SK-N-SH treated with all-trans-retinoic acid at 6 μM for 48 hours (cell line): ENCODE measurements at regions not wholly inside any gene's neighbourhood (a gene's known extent, or its start where the extent isn't known, plus 50 kb on each side); places are given as distances from the start of the nearest gene placed in this dataset.

ENCODE experiments used
- ATAC-seq: fragments of 200-7000 bp; cut with Tn5 transposase; 3 replicates; pipeline ENCODE4 v1.9.1; 2020; ENCODE audit warnings: mild to moderate bottlenecking, moderate library complexity
- ARNTL ChIP-seq: fragments of 450-650 bp; formaldehyde crosslinking; IDR thresholded peaks from 2 replicates; pipeline ENCODE4 v1.5.0; 2020; ENCODE audit warnings: low read depth, mild to moderate bottlenecking, moderate library complexity, borderline replicate concordance
- BACH2 ChIP-seq: fragments of 250-450 bp; sonication (Bioruptor Pico); IDR thresholded peaks from 2 replicates; pipeline ENCODE4 v1.9.0; 2021; ENCODE audit warnings: mild to moderate bottlenecking, borderline replicate concordance
- CSDC2 ChIP-seq: fragments of 250-450 bp; sonication (Bioruptor Pico); IDR thresholded peaks from 2 replicates; pipeline ENCODE4 v1.5.0; 2020; ENCODE audit warnings: mild to moderate bottlenecking, moderate library complexity
- GLIS3 ChIP-seq: fragments of 250-450 bp; sonication (Bioruptor Pico); IDR thresholded peaks from 2 replicates; pipeline ENCODE4 v1.5.0; 2020; ENCODE audit warnings: mild to moderate bottlenecking, moderate library complexity
- ISL1 ChIP-seq: fragments of 250-450 bp; sonication (Bioruptor Pico); IDR thresholded peaks from 2 replicates; pipeline ENCODE4 v2.1.2; 2022; ENCODE audit warnings: mild to moderate bottlenecking, moderate library complexity
- PATZ1 ChIP-seq: fragments of 250-450 bp; sonication (Bioruptor Pico); IDR thresholded peaks from 2 replicates; pipeline ENCODE4 v1.8.0; 2020; ENCODE audit warnings: mild to moderate bottlenecking, moderate library complexity, borderline replicate concordance
- PPARA ChIP-seq: fragments of 250-450 bp; sonication (Bioruptor Pico); IDR thresholded peaks from 2 replicates; pipeline ENCODE4 v1.5.0; 2020; ENCODE audit warnings: mild to moderate bottlenecking, borderline replicate concordance
- RARB ChIP-seq: fragments of 250-450 bp; sonication (Bioruptor Pico); IDR thresholded peaks from 2 replicates; pipeline ENCODE4 v1.8.0; 2021; ENCODE audit warnings: mild to moderate bottlenecking, moderate library complexity
- SNAI2 ChIP-seq: fragments of 250-450 bp; sonication (Bioruptor Pico); IDR thresholded peaks from 2 replicates; pipeline ENCODE4 v1.5.0; 2020; ENCODE audit warnings: mild to moderate bottlenecking, moderate library complexity
- TCF4 ChIP-seq: fragments of 250-450 bp; sonication (Bioruptor Pico); IDR thresholded peaks from 2 replicates; pipeline ENCODE4 v1.8.0; 2021; ENCODE audit warnings: mild to moderate bottlenecking, moderate library complexity, borderline replicate concordance
- TOX ChIP-seq: fragments of 250-450 bp; sonication (Bioruptor Pico); IDR thresholded peaks from 2 replicates; pipeline ENCODE4 v1.8.0; 2021; ENCODE audit warnings: mild to moderate bottlenecking, moderate library complexity, borderline replicate concordance
- ZC3H10 ChIP-seq: fragments of 250-450 bp; sonication (Bioruptor Pico); IDR thresholded peaks from 2 replicates; pipeline ENCODE4 v1.5.1; 2021; ENCODE audit warnings: mild to moderate bottlenecking, moderate library complexity
- ZFP3 ChIP-seq: fragments of 250-450 bp; sonication (Bioruptor Pico); IDR thresholded peaks from 2 replicates; pipeline ENCODE4 v1.5.0; 2020; ENCODE audit warnings: mild to moderate bottlenecking, moderate library complexity
- ZFP30 ChIP-seq: fragments of 450-650 bp; formaldehyde crosslinking; IDR thresholded peaks from 2 replicates; pipeline ENCODE4 v1.5.0; 2022; ENCODE audit warnings: mild to moderate bottlenecking, moderate library complexity
- ZNF565 ChIP-seq: fragments of 450-650 bp; formaldehyde crosslinking; conservative IDR thresholded peaks from 2 replicates; pipeline ENCODE4 v1.5.0; 2020; ENCODE audit warnings: low read depth, mild to moderate bottlenecking, moderate library complexity
- ZNF70 ChIP-seq: fragments of 450-650 bp; formaldehyde crosslinking; IDR thresholded peaks from 2 replicates; pipeline ENCODE4 v1.5.0; 2020; ENCODE audit warnings: mild to moderate bottlenecking, moderate library complexity
- ZNF8 ChIP-seq: fragments of 450-650 bp; formaldehyde crosslinking; IDR thresholded peaks from 2 replicates; pipeline ENCODE4 v1.5.0; 2020; ENCODE audit warnings: mild to moderate bottlenecking, moderate library complexity
- TF ChIP-seq, protein P1 (sequence below): fragments of 250-450 bp; sonication (Bioruptor Pico); IDR thresholded peaks from 2 replicates; pipeline ENCODE4 v1.8.0; 2021; ENCODE audit warnings: low read depth, mild to moderate bottlenecking, moderate library complexity, borderline replicate concordance
- TF ChIP-seq, protein P2 (sequence below): fragments of 250-450 bp; sonication (Bioruptor Pico); IDR thresholded peaks from 2 replicates; pipeline ENCODE4 v1.5.1; 2020; ENCODE audit warnings: low read depth, mild to moderate bottlenecking, moderate library complexity
- TF ChIP-seq, protein P3 (sequence below): fragments of 250-450 bp; sonication (Bioruptor Pico); IDR thresholded peaks from 2 replicates; pipeline ENCODE4 v1.5.0; 2020; ENCODE audit warnings: mild to moderate bottlenecking, moderate library complexity

DNA sequence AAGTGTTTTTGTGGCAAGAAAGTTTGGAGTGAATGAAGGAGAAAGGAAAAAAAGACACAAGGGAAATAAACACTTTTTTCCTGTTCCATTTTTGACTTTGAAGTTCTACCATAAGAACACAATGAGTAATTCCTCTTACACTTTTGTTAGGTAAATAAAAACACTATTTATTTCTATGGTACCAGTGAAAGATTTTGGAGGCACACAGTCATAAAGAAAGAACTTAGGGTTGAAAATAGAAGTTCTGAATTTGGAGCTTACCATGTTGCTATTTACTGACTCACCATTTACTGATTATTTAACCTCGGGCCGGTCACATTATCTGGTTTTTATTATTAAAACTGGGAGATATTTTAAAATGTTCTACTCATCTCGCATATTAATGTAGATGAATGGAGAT, 367.8 kb downstream of the TLE1 start:
- no peak for TF ChIP-seq PPARA
- TF ChIP-seq ZC3H10 (CRISPR knock-in tag) = no peak
- no peak for TF ChIP-seq TOX (CRISPR knock-in tag)
- TF ChIP-seq, protein P1, sequence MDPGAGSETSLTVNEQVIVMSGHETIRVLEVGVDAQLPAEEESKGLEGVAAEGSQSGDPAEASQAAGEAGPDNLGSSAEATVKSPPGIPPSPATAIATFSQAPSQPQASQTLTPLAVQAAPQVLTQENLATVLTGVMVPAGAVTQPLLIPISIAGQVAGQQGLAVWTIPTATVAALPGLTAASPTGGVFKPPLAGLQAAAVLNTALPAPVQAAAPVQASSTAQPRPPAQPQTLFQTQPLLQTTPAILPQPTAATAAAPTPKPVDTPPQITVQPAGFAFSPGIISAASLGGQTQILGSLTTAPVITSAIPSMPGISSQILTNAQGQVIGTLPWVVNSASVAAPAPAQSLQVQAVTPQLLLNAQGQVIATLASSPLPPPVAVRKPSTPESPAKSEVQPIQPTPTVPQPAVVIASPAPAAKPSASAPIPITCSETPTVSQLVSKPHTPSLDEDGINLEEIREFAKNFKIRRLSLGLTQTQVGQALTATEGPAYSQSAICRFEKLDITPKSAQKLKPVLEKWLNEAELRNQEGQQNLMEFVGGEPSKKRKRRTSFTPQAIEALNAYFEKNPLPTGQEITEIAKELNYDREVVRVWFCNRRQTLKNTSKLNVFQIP (CRISPR knock-in tag) = no peak
- TF ChIP-seq TCF4 (CRISPR knock-in tag) = no peak
- TF ChIP-seq GLIS3 (CRISPR knock-in tag) = no peak
- TF ChIP-seq BACH2 (CRISPR knock-in tag) = no peak
- TF ChIP-seq, protein P2, sequence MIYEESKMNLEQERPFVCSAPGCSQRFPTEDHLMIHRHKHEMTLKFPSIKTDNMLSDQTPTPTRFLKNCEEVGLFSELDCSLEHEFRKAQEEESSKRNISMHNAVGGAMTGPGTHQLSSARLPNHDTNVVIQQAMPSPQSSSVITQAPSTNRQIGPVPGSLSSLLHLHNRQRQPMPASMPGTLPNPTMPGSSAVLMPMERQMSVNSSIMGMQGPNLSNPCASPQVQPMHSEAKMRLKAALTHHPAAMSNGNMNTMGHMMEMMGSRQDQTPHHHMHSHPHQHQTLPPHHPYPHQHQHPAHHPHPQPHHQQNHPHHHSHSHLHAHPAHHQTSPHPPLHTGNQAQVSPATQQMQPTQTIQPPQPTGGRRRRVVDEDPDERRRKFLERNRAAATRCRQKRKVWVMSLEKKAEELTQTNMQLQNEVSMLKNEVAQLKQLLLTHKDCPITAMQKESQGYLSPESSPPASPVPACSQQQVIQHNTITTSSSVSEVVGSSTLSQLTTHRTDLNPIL (CRISPR knock-in tag) = no peak
- TF ChIP-seq ARNTL (CRISPR knock-in tag) = no peak
- TF ChIP-seq ISL1 (CRISPR knock-in tag) = no peak
- TF ChIP-seq CSDC2 = no peak
- TF ChIP-seq ZNF70 (CRISPR knock-in tag) = no peak
- TF ChIP-seq ZNF565 = no peak
- TF ChIP-seq, protein P3, sequence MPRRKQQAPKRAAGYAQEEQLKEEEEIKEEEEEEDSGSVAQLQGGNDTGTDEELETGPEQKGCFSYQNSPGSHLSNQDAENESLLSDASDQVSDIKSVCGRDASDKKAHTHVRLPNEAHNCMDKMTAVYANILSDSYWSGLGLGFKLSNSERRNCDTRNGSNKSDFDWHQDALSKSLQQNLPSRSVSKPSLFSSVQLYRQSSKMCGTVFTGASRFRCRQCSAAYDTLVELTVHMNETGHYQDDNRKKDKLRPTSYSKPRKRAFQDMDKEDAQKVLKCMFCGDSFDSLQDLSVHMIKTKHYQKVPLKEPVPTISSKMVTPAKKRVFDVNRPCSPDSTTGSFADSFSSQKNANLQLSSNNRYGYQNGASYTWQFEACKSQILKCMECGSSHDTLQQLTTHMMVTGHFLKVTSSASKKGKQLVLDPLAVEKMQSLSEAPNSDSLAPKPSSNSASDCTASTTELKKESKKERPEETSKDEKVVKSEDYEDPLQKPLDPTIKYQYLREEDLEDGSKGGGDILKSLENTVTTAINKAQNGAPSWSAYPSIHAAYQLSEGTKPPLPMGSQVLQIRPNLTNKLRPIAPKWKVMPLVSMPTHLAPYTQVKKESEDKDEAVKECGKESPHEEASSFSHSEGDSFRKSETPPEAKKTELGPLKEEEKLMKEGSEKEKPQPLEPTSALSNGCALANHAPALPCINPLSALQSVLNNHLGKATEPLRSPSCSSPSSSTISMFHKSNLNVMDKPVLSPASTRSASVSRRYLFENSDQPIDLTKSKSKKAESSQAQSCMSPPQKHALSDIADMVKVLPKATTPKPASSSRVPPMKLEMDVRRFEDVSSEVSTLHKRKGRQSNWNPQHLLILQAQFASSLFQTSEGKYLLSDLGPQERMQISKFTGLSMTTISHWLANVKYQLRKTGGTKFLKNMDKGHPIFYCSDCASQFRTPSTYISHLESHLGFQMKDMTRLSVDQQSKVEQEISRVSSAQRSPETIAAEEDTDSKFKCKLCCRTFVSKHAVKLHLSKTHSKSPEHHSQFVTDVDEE (CRISPR knock-in tag) = no peak
- no peak for TF ChIP-seq RARB (CRISPR knock-in tag)
- ATAC-seq = no peak

GRCh38 chr9:81320909-81321482, 368.4 kb downstream of the TLE1 start:
- TF ChIP-seq TCF4 (CRISPR knock-in tag) (peak; percentile 84), BACH2 (CRISPR knock-in tag) (peak; percentile 51; the same call in 1 of the 2 replicates), ZFP30 (CRISPR knock-in tag) (no peak), ISL1 (CRISPR knock-in tag) (peak; percentile 62; the same call in 1 of the 2 replicates), ZFP3 (CRISPR knock-in tag) (no peak), GLIS3 (CRISPR knock-in tag) (0 out of 2 replicates have a peak, but pooled peaks have one; percentile 11)
- TF ChIP-seq, protein P3 (CRISPR knock-in tag) = peak; percentile 82; the same call in 1 of the 2 replicates
- TF ChIP-seq, protein P1 (CRISPR knock-in tag) = no peak
- ATAC-seq = no peak; the same call in 2 of the 3 replicates

- ATAC-seq = no peak
- TF ChIP-seq, protein P3 (CRISPR knock-in tag) = no peak
- TF ChIP-seq PATZ1 (CRISPR knock-in tag) (no peak), BACH2 (CRISPR knock-in tag) (no peak), ZNF8 (no peak), TOX (CRISPR knock-in tag) (no peak), SNAI2 (CRISPR knock-in tag) (no peak)
- TF ChIP-seq, protein P2 (CRISPR knock-in tag) = no peak
Measured at GRCh38 chr9:81318571-81318970, 370.8 kb downstream of the TLE1 start.
